HepG2 (cell line): ENCODE measurements at regions not wholly inside any gene's neighbourhood (a gene's known extent, or its start where the extent isn't known, plus 50 kb on each side); places are given as distances from the start of the nearest gene placed in this dataset.

Experiments used
- ATAC-seq: fragments of 200-7000 bp; cut with Tn5 transposase; 3 replicates; pipeline ENCODE4 v1.9.1; 2020; ENCODE audit warnings: mild to moderate bottlenecking, moderate library complexity
- BruUV-seq: library from RNA; stranded (reverse); fragments of 400-500 nt; replicated peaks from 2 replicates; lab custom pipeline; 2021; lab: Mats Ljungman, UMichigan
- CTCF ChIA-PET: fragments of 300-600 bp; formaldehyde crosslinking; extraction: SDS; loops from one replicate; lab custom pipeline; 2021; ENCODE audit warnings: low total read pairs, inconsistent platforms, low intra/inter-chr PET ratio; lab: Yijun Ruan, JAX
- POLR2A ChIA-PET: fragments of 350-600 bp; sonication (Branson Sonifier 250); formaldehyde crosslinking; loops from one replicate; lab custom pipeline; 2020; ENCODE audit warnings: antibody characterized with exemption, inconsistent platforms; lab: Yijun Ruan, JAX
- DNase-seq: peaks from one replicate; pipeline ENCODE4 v3.0.0-alpha.2; 2015; ENCODE audit warnings: low spot score
- FAIRE-seq: peaks from 3 replicates; lab custom pipeline; 2011; peaks lifted over from hg19 to GRCh38; lab: Jason Lieb, UNC
- H2AFZ ChIP-seq: one replicate; pipeline ENCODE4 v1.6.1; 2011; ENCODE audit warnings: low read length, inconsistent platforms
- H3K27ac ChIP-seq: fragments of 300-600 bp; 3 replicates; pipeline ENCODE4 v1.8.0; 2011; ENCODE audit warnings: mixed run types, mild to moderate bottlenecking, mixed read lengths, low read length, inconsistent platforms; ENCODE audit not compliant: insufficient read depth; ENCODE audit errors: extremely low read length
- H3K27me3 ChIP-seq, 2 experiments: fragments of 200-600 bp in 1 of 2; 2 replicates in 1 of 2; 3 replicates in 1 of 2; pipeline versions ENCODE4 v1.6.0 to v1.8.0; 2011; ENCODE audit warnings: low read length in 2 of 2, mild to moderate bottlenecking in 2 of 2, moderate library complexity in 2 of 2, inconsistent platforms in 1 of 2; ENCODE audit not compliant: insufficient read depth in 2 of 2, control insufficient read depth in 1 of 2
- H3K36me3 ChIP-seq, 2 experiments: fragments of 200-600 bp in 1 of 2; replicated peaks in 1 of 2; 2 replicates in 1 of 2; 3 replicates in 1 of 2; pipeline versions ENCODE4 v1.5.1 to v1.8.0; 2011; ENCODE audit warnings: low read length in 2 of 2, inconsistent platforms in 1 of 2; ENCODE audit not compliant: insufficient read depth in 2 of 2, control insufficient read depth in 1 of 2
- H3K4me1 ChIP-seq: 2 replicates; pipeline ENCODE4 v1.5.1; 2012; ENCODE audit warnings: low read length, inconsistent platforms; ENCODE audit not compliant: insufficient read depth
- H3K4me2 ChIP-seq: 2 replicates; pipeline ENCODE4 v1.6.0; 2011; ENCODE audit warnings: low read depth, low read length, inconsistent platforms
- H3K4me3 ChIP-seq, 3 experiments: fragments of 200-600 bp in 1 of 3; sonication (generic), shearing (Covaris generic) in 1 of 3; replicated peaks in 1 of 3; 2 replicates each; pipeline ENCODE4 v1.5.1; 2011 to 2016; ENCODE audit warnings: low read length in 3 of 3, inconsistent platforms in 2 of 3, low read depth in 2 of 3, mild to moderate bottlenecking in 2 of 3, control low read depth in 1 of 3, mixed read lengths in 1 of 3; ENCODE audit not compliant: insufficient read depth in 1 of 3
- H3K79me2 ChIP-seq: one replicate; pipeline ENCODE4 v1.6.1; 2011; ENCODE audit warnings: low read length, inconsistent platforms; ENCODE audit not compliant: insufficient read depth
- H3K9ac ChIP-seq: 2 replicates; pipeline ENCODE4 v1.6.0; 2011; ENCODE audit warnings: mild to moderate bottlenecking, low read depth, low read length, inconsistent platforms; ENCODE audit not compliant: insufficient read depth
- H3K9me3 ChIP-seq: 2 replicates; pipeline ENCODE4 v1.5.1; 2012; ENCODE audit warnings: mild to moderate bottlenecking, low read length
- H4K20me1 ChIP-seq: 2 replicates; pipeline ENCODE4 v1.6.0; 2011; ENCODE audit warnings: inconsistent platforms, mild to moderate bottlenecking, low read length, moderate library complexity; ENCODE audit not compliant: insufficient read depth
- IRX3 ChIP-seq: sonication (generic); formaldehyde crosslinking; IDR thresholded peaks from 2 replicates; pipeline ENCODE4 v1.8.1; 2023; ENCODE audit warnings: mild to moderate bottlenecking, low read depth, missing genetic modification reagents, borderline replicate concordance
- PAX8 ChIP-seq: sonication (generic); formaldehyde crosslinking; IDR thresholded peaks from 2 replicates; pipeline ENCODE4 v1.8.0; 2022; ENCODE audit warnings: mild to moderate bottlenecking, missing genetic modification reagents, borderline replicate concordance
- TFDP1 ChIP-seq: IDR thresholded peaks from 2 replicates; pipeline ENCODE4 v1.6.1; 2016; ENCODE audit warnings: missing compliant biosample characterization, missing genetic modification reagents, borderline replicate concordance
- ZNF350 ChIP-seq: sonication (generic); formaldehyde crosslinking; IDR thresholded peaks from 2 replicates; pipeline ENCODE4 v1.4.0; 2020; ENCODE audit warnings: mild to moderate bottlenecking, low read depth, missing genetic modification reagents, borderline replicate concordance
- WGBS: methylation state at CpG from one replicate; pipeline ENCODE4 v1.1.6; 2017; ENCODE audit warnings: low lambda C conversion rate; 5-methylcytosine and 5-hydroxymethylcytosine counted together
- in situ Hi-C: cut with HindIII; loops from 2 replicates; pipeline ENCODE4 v1.10.0; 2017; ENCODE audit warnings: low pct_unique_long_range_greater_than_20kb; ENCODE audit not compliant: extremely low pct_ligation_motif_present
- intact Hi-C: fragments of 100-400 bp; cut with micrococcal nuclease; formaldehyde crosslinking; loops from one replicate; pipeline ENCODE4 v1.10.0; 2022; ENCODE audit not compliant: unreplicated experiment

- Histone ChIP-seq H4K20me1 (no peaks in the 10 kb centered on the region), H3K27ac (no peak overlapping the region), H2AFZ (no peak overlapping the region), H3K4me1 (no peaks in the 10 kb centered on the region), H3K4me3 (no peak overlapping the region), H3K27me3 (peaks cover 0 to 14% of the 10 kb centered on the region in 2 experiments; a peak in 2 of 5 replicates), H3K36me3 (no peaks in the 10 kb centered on the region), H3K9me3 (no peaks in the 10 kb centered on the region), H3K9ac (no peak overlapping the region), H3K79me2 (no peaks in the 10 kb centered on the region), H3K4me2 (no peak overlapping the region)
- FAIRE-seq (no peak), ATAC-seq (no peak), DNase-seq (no peak)
- CTCF ChIA-PET, result no interaction called here
- POLR2A ChIA-PET, result no interaction called here
- intact Hi-C loops, result no loop called here
- in situ Hi-C loops, result no loop called here
- BruUV-seq, result no TSS peak
- no peak for TF ChIP-seq ZNF350 (CRISPR knock-in tag)
- no peak for TF ChIP-seq IRX3
- no peak for TF ChIP-seq TFDP1 (CRISPR knock-in tag)
- 58% methylated on average over 12 of the region's 13 CpGs for WGBS
Observed at GRCh38 chr10:130747946-130748345, 563.6 kb downstream of the TCERG1L start.

- 10% methylated on average over 14 of the region's 14 CpGs for WGBS
- POLR2A ChIA-PET, result no interaction called here
- no peak for DNase-seq
- in situ Hi-C loops (no loop called here), intact Hi-C loops (no loop called here)
- TF ChIP-seq PAX8 (CRISPR knock-in tag), result no peak
- CTCF ChIA-PET, result no interaction called here
- H3K36me3 ChIP-seq, result no peaks in the 10 kb centered on the region
- no peak overlapping the region for H3K27ac ChIP-seq
- no peaks in the 10 kb centered on the region for H3K9me3 ChIP-seq
- no peaks in the 10 kb centered on the region for H4K20me1 ChIP-seq
- H2AFZ ChIP-seq, result no peak overlapping the region
- no peak for FAIRE-seq
- ATAC-seq, result no peak
- no peak overlapping the region for H3K9ac ChIP-seq
- H3K4me1 ChIP-seq, result no peaks in the 10 kb centered on the region
- no peaks in the 10 kb centered on the region for H3K79me2 ChIP-seq
- BruUV-seq, result no TSS peak
- peaks cover 0 to 14% of the 10 kb centered on the region in 2 experiments; a peak in 2 of 5 replicates for H3K27me3 ChIP-seq
- no peak overlapping the region for H3K4me2 ChIP-seq
- no peak overlapping the region for H3K4me3 ChIP-seq
Observed at GRCh38 chr10:130748409-130749057, 563.0 kb downstream of the TCERG1L start.
